ENCODE measurements at regions not wholly inside any gene's neighbourhood (a gene's known extent, or its start where the extent isn't known, plus 50 kb on each side); places are given as distances from the start of the nearest gene placed in this dataset.
A peak's percentile ranks its signal among the peaks of the same experiment; 100 is the strongest.

GRCh38 chr14:22305607-22306006 lies 283.4 kb downstream of the DAD1 start:
- no peak for TF ChIP-seq CTCF (IDR thresholded peaks at IDR 0.05; ENCODE audit: extremely low read depth, missing control alignments)
- DNase-seq (ENCODE audit: low spot score) = peak; percentile 15

GRCh38 chr14:22304326-22304725 lies 284.7 kb downstream of the DAD1 start:
- DNase-seq (ENCODE audit: low spot score) = no peak
- TF ChIP-seq CTCF (IDR thresholded peaks at IDR 0.05; ENCODE audit: extremely low read depth, missing control alignments) = no peak

- peak; percentile 24 for DNase-seq (ENCODE audit: low spot score)
- TF ChIP-seq CTCF (IDR thresholded peaks at IDR 0.05; ENCODE audit: extremely low read depth, missing control alignments) = no peak
Measured at GRCh38 chr14:22303589-22304195, 285.3 kb downstream of the DAD1 start.

- TF ChIP-seq CTCF (IDR thresholded peaks at IDR 0.05; ENCODE audit: extremely low read depth, missing control alignments) = no peak
Measured at GRCh38 chr14:22300646-22301045, 288.4 kb downstream of the DAD1 start.

GRCh38 chr14:22297376-22297775 lies 291.6 kb downstream of the DAD1 start:
- TF ChIP-seq CTCF (IDR thresholded peaks at IDR 0.05; ENCODE audit: extremely low read depth, missing control alignments) = no peak
- no peak for DNase-seq (ENCODE audit: low spot score)

More at GRCh38 chr14:22300646-22301045, 288.4 kb downstream of the DAD1 start:
- no peak for DNase-seq (ENCODE audit: low spot score)

GRCh38 chr14:22296722-22297121 lies 292.3 kb downstream of the DAD1 start:
- TF ChIP-seq CTCF (IDR thresholded peaks at IDR 0.05; ENCODE audit: extremely low read depth, missing control alignments) = no peak
- no peak for DNase-seq (ENCODE audit: low spot score)

- no peak for TF ChIP-seq CTCF (IDR thresholded peaks at IDR 0.05; ENCODE audit: extremely low read depth, missing control alignments)
Measured at GRCh38 chr14:22296088-22296487, 292.9 kb downstream of the DAD1 start.

More at GRCh38 chr14:22296088-22296487, 292.9 kb downstream of the DAD1 start:
- no peak for DNase-seq (ENCODE audit: low spot score)
